ENCODE measurements at regions not wholly inside any gene's neighbourhood (a gene's known extent, or its start where the extent isn't known, plus 50 kb on each side); places are given as distances from the start of the nearest gene placed in this dataset.
"Not testable (repeated sequence)": the region's sequence is repeated elsewhere in the genome, so short reads cannot be mapped to it uniquely, and the experiment has no call there.

GRCh38 chr12:107372229-107372658 is 278.9 kb upstream of the CRY1 start:
- no peak for DNase-seq (ENCODE audit: low read depth in 2 of 2)

GRCh38 chr12:107373238-107373809 is 280.0 kb upstream of the CRY1 start:
- DNase-seq (ENCODE audit: low read depth in 2 of 2), result no peak

GRCh38 chr12:107374161-107374840 is 281.0 kb upstream of the CRY1 start:
- DNase-seq (ENCODE audit: low read depth in 2 of 2), result no peak

GRCh38 chr12:107375231-107375630 is 281.9 kb upstream of the CRY1 start:
- no peak for DNase-seq (ENCODE audit: low read depth in 2 of 2)

GRCh38 chr12:107377596-107378385 is 284.4 kb upstream of the CRY1 start:
- no peak for DNase-seq (ENCODE audit: low read depth in 2 of 2)

- no peak for DNase-seq (ENCODE audit: low read depth in 2 of 2)
These were observed 285.3 kb upstream of the CRY1 start for GRCh38 chr12:107378609-107379008.

- not testable (repeated sequence) for DNase-seq (ENCODE audit: low read depth in 2 of 2)
These were observed 285.9 kb upstream of the CRY1 start for GRCh38 chr12:107379142-107379851.

GRCh38 chr12:107379852-107380567 is 286.7 kb upstream of the CRY1 start:
- no peak for DNase-seq (ENCODE audit: low read depth in 2 of 2)

GRCh38 chr12:107384645-107385044 is 291.3 kb upstream of the CRY1 start:
- no peak for DNase-seq (ENCODE audit: low read depth in 2 of 2)

GRCh38 chr12:107385509-107385908 is 292.2 kb upstream of the CRY1 start:
- no peak for DNase-seq (ENCODE audit: low read depth in 2 of 2)

GRCh38 chr12:107386569-107386968 is 293.2 kb upstream of the CRY1 start:
- DNase-seq (ENCODE audit: low read depth in 2 of 2), result no peak

- DNase-seq (ENCODE audit: low read depth in 2 of 2), result no peak
These were observed 294.9 kb upstream of the CRY1 start for GRCh38 chr12:107388263-107388662.

- no peak for DNase-seq (ENCODE audit: low read depth in 2 of 2)
These were observed 295.2 kb upstream of the PWP1 start for GRCh38 chr12:107390414-107390813.

- DNase-seq (ENCODE audit: low read depth in 2 of 2), result no peak
These were observed 292.4 kb upstream of the PWP1 start for GRCh38 chr12:107393043-107393717.

GRCh38 chr12:107394693-107395092 is 290.9 kb upstream of the PWP1 start:
- no peak for DNase-seq (ENCODE audit: low read depth in 2 of 2)

- DNase-seq (ENCODE audit: low read depth in 2 of 2), result no peak
These were observed 289.8 kb upstream of the PWP1 start for GRCh38 chr12:107395817-107396216.

- no peak for DNase-seq (ENCODE audit: low read depth in 2 of 2)
These were observed 288.6 kb upstream of the PWP1 start for GRCh38 chr12:107396991-107397390.

- no peak for DNase-seq (ENCODE audit: low read depth in 2 of 2)
These were observed 287.6 kb upstream of the PWP1 start for GRCh38 chr12:107397890-107398500.

GRCh38 chr12:107399046-107399445 is 286.6 kb upstream of the PWP1 start:
- DNase-seq (ENCODE audit: low read depth in 2 of 2), result no peak

GRCh38 chr12:107400686-107401447 is 284.7 kb upstream of the PWP1 start:
- DNase-seq (ENCODE audit: low read depth in 2 of 2), result no peak

Data from stimulated activated CD8-positive, alpha-beta memory T cell treated with anti-CD3 and anti-CD28 coated beads, Interleukin-15, amount 100 ng/mL, for 48 hours (primary cell).